IMR-90 (cell line): ENCODE measurements at regions not wholly inside any gene's neighbourhood (a gene's known extent, or its start where the extent isn't known, plus 50 kb on each side); places are given as distances from the start of the nearest gene placed in this dataset.

Experiments
- ATAC-seq: fragments of 200-7000 bp; cut with Tn5 transposase; 2 replicates; pipeline ENCODE4 v1.9.1; 2020; ENCODE audit warnings: low read depth, mild to moderate bottlenecking, moderate library complexity
- BruUV-seq: library from RNA; stranded (reverse); fragments of 400-500 nt; replicated peaks from 2 replicates; lab custom pipeline; 2021; lab: Mats Ljungman, UMichigan
- CTCF ChIA-PET: fragments of 300-600 bp; formaldehyde crosslinking; extraction: SDS; loops from one replicate; lab custom pipeline; 2021; ENCODE audit warnings: antibody characterized with exemption; lab: Yijun Ruan, JAX
- POLR2A ChIA-PET: fragments of 300-600 bp; sonication (Branson Sonifier 250); formaldehyde crosslinking; loops from one replicate; lab custom pipeline; 2022; ENCODE audit warnings: antibody characterized with exemption; ENCODE audit not compliant: unreplicated experiment; lab: Charles Lee
- DNase-seq: peaks from one replicate; pipeline ENCODE4 v3.0.0; 2013
- H2AFZ ChIP-seq: replicated peaks from 2 replicates; pipeline ENCODE3; 2013; ENCODE audit warnings: low read length, mild to moderate bottlenecking; ENCODE audit not compliant: poor library complexity
- H2AK5ac ChIP-seq: 2 replicates; pipeline ENCODE4 v1.6.1; 2013; ENCODE audit warnings: low read depth, low read length, inconsistent platforms
- H2AK9ac ChIP-seq: replicated peaks from 2 replicates; pipeline ENCODE3; 2013; ENCODE audit warnings: mild to moderate bottlenecking, low read depth, low read length, moderate library complexity; ENCODE audit not compliant: poor library complexity
- H2BK120ac ChIP-seq: 2 replicates; pipeline ENCODE4 v1.6.1; 2013; ENCODE audit warnings: low read depth, low read length, inconsistent platforms
- H2BK15ac ChIP-seq: 3 replicates; pipeline ENCODE4 v1.6.1; 2013; ENCODE audit warnings: low read depth, low read length, inconsistent platforms
- H2BK20ac ChIP-seq: 2 replicates; pipeline ENCODE4 v1.6.1; 2013; ENCODE audit warnings: low read depth, mild to moderate bottlenecking, inconsistent platforms, low read length, moderate library complexity
- H2BK5ac ChIP-seq: 2 replicates; pipeline ENCODE4 v1.6.1; 2013; ENCODE audit warnings: mild to moderate bottlenecking, low read depth, low read length, inconsistent platforms; ENCODE audit not compliant: poor library complexity, severe bottlenecking
- H3K14ac ChIP-seq: replicated peaks from 2 replicates; pipeline ENCODE4 v1.6.1; 2013; ENCODE audit warnings: low read depth, low read length, inconsistent platforms
- H3K18ac ChIP-seq: 2 replicates; pipeline ENCODE4 v1.6.1; 2013; ENCODE audit warnings: low read depth, low read length, control low read depth
- H3K23ac ChIP-seq: 2 replicates; pipeline ENCODE4 v1.6.1; 2013; ENCODE audit warnings: low read depth, low read length, inconsistent platforms
- H3K27ac ChIP-seq: 2 replicates; pipeline ENCODE4 v1.5.1; 2013; ENCODE audit warnings: mild to moderate bottlenecking, control low read depth, low read length; ENCODE audit not compliant: insufficient read depth
- H3K27me3 ChIP-seq: 2 replicates; pipeline ENCODE4 v1.6.1; 2013; ENCODE audit warnings: low read length; ENCODE audit not compliant: control insufficient read depth, insufficient read depth
- H3K36me3 ChIP-seq: 2 replicates; pipeline ENCODE4 v1.6.1; 2013; ENCODE audit warnings: low read length, mixed read lengths; ENCODE audit not compliant: control insufficient read depth, insufficient read depth
- H3K4ac ChIP-seq: 2 replicates; pipeline ENCODE4 v1.6.1; 2013; ENCODE audit warnings: low read depth, low read length, inconsistent platforms
- H3K4me1 ChIP-seq: 2 replicates; pipeline ENCODE4 v1.6.1; 2013; ENCODE audit warnings: low read length, mixed read lengths; ENCODE audit not compliant: control insufficient read depth, insufficient read depth
- H3K4me2 ChIP-seq: 2 replicates; pipeline ENCODE4 v1.6.1; 2013; ENCODE audit warnings: low read depth, mild to moderate bottlenecking, control low read depth, low read length, moderate library complexity
- H3K4me3 ChIP-seq: 2 replicates; pipeline ENCODE4 v1.5.1; 2013; ENCODE audit warnings: low read depth, mild to moderate bottlenecking, control low read depth, low read length, moderate library complexity; ENCODE audit not compliant: insufficient read depth
- H3K56ac ChIP-seq: 2 replicates; pipeline ENCODE4 v1.6.1; 2013; ENCODE audit warnings: low read length, inconsistent platforms; ENCODE audit not compliant: insufficient read depth; ENCODE audit errors: extremely low read depth
- H3K79me1 ChIP-seq, 2 experiments: 2 replicates each; pipeline ENCODE4 v1.6.1; 2013; ENCODE audit warnings: low read length in 2 of 2, inconsistent platforms in 1 of 2, low read depth in 1 of 2
- H3K9ac ChIP-seq: 2 replicates; pipeline ENCODE4 v1.6.1; 2013; ENCODE audit warnings: low read depth, low read length, control low read depth
- H3K9me1 ChIP-seq: 2 replicates; pipeline ENCODE4 v1.6.1; 2013; ENCODE audit warnings: low read length, inconsistent platforms; ENCODE audit not compliant: insufficient read depth
- H3K9me3 ChIP-seq: 2 replicates; pipeline ENCODE4 v1.6.1; 2013; ENCODE audit warnings: low read length; ENCODE audit not compliant: control insufficient read depth, insufficient read depth
- H4K20me1 ChIP-seq: 2 replicates; pipeline ENCODE4 v1.6.1; 2013; ENCODE audit warnings: low read length, inconsistent platforms; ENCODE audit not compliant: insufficient read depth
- H4K5ac ChIP-seq: 2 replicates; pipeline ENCODE4 v1.6.1; 2013; ENCODE audit warnings: mild to moderate bottlenecking, low read depth, low read length, control low read depth
- H4K8ac ChIP-seq, 2 experiments: 2 replicates each; pipeline ENCODE4 v1.6.1; 2013; ENCODE audit warnings: low read depth in 2 of 2, low read length in 2 of 2, control low read depth in 1 of 2, inconsistent platforms in 1 of 2
- H4K91ac ChIP-seq: 2 replicates; pipeline ENCODE4 v1.6.1; 2013; ENCODE audit warnings: low read depth, low read length, inconsistent platforms; ENCODE audit not compliant: insufficient read depth
- CHD1 ChIP-seq: IDR thresholded peaks from 2 replicates; pipeline ENCODE4 v1.6.1; 2012; ENCODE audit warnings: low read depth, low read length, improper control_type of control experiment
- CTCF ChIP-seq: conservative IDR thresholded peaks from 2 replicates; pipeline ENCODE4 v1.5.1; 2012; ENCODE audit warnings: mild to moderate bottlenecking, low read depth, low read length, improper control_type of control experiment
- ELK1 ChIP-seq: fragments of 150-350 bp; IDR thresholded peaks from 2 replicates; pipeline ENCODE4 v1.6.1; 2016; ENCODE audit warnings: low read depth, mild to moderate bottlenecking, low read length, moderate library complexity, borderline replicate concordance
- FOS ChIP-seq: fragments of 150-350 bp; IDR thresholded peaks from 2 replicates; pipeline ENCODE4 v1.6.1; 2016; ENCODE audit warnings: low read depth, low read length
- MAZ ChIP-seq: IDR thresholded peaks from 2 replicates; pipeline ENCODE4 v1.6.1; 2012; ENCODE audit warnings: low read depth, mild to moderate bottlenecking, low read length, improper control_type of control experiment, moderate library complexity, borderline replicate concordance
- MXI1 ChIP-seq: IDR thresholded peaks from 2 replicates; pipeline ENCODE4 v1.6.1; 2012; ENCODE audit warnings: low read depth, mild to moderate bottlenecking, low read length, moderate library complexity, borderline replicate concordance
- RAD21 ChIP-seq: IDR thresholded peaks from 2 replicates; pipeline ENCODE4 v1.6.1; 2012; ENCODE audit warnings: low read length, improper control_type of control experiment
- RCOR1 ChIP-seq: IDR thresholded peaks from 2 replicates; pipeline ENCODE4 v1.6.1; 2012; ENCODE audit warnings: mild to moderate bottlenecking, low read length, improper control_type of control experiment; ENCODE audit not compliant: insufficient replicate concordance
- SMC3 ChIP-seq: fragments of 150-350 bp; IDR thresholded peaks from 2 replicates; pipeline ENCODE4 v1.6.1; 2016; ENCODE audit warnings: low read depth, mild to moderate bottlenecking, antibody characterized with exemption, low read length, moderate library complexity
- USF2 ChIP-seq: fragments of 150-350 bp; IDR thresholded peaks from 2 replicates; pipeline ENCODE4 v1.6.1; 2017; ENCODE audit warnings: mild to moderate bottlenecking, antibody characterized with exemption, low read length, low read depth
- WGBS, 2 experiments: methylation state at CpG; one replicate each; pipeline versions ENCODE4 v1.1.5 to v1.1.7; 2013; ENCODE audit warnings: missing lambda C conversion rate in 2 of 2; ENCODE audit not compliant: insufficient read length in 1 of 2; ENCODE audit errors: extremely low coverage in 2 of 2; 5-methylcytosine and 5-hydroxymethylcytosine counted together
- dilution Hi-C: fragments of 300-500 bp; cut with HindIII; formaldehyde crosslinking; loops from one replicate; pipeline ENCODE4 v1.14.3; 2018; ENCODE audit warnings: low sequenced_read_pairs; ENCODE audit not compliant: unreplicated experiment
- in situ Hi-C: fragments of 300-500 bp; cut with MboI; formaldehyde crosslinking; loops from 3 replicates; pipeline ENCODE4 v1.14.3; 2019; ENCODE audit warnings: low sequenced_read_pairs, inconsistent platforms, mixed read lengths
- intact Hi-C: fragments of 100-400 bp; cut with micrococcal nuclease; formaldehyde crosslinking; loops from 2 replicates; pipeline ENCODE4 v1.10.0; 2022

- Histone ChIP-seq H3K23ac (no peak overlapping the region), H2AK5ac (no peak overlapping the region), H2BK120ac (no peak overlapping the region), H4K5ac (no peak overlapping the region), H3K4me1 (no peaks in the 10 kb centered on the region), H3K27ac (no peak overlapping the region), H3K4me3 (no peak overlapping the region), H4K20me1 (no peaks in the 10 kb centered on the region), H3K18ac (no peak overlapping the region), H4K8ac (no peak overlapping the region), H3K27me3 (no peaks in the 10 kb centered on the region; the same call in 1 of the 2 replicates), H3K9me3 (peaks cover 9% of the 10 kb centered on the region), H3K9me1 (no peaks in the 10 kb centered on the region), H2BK20ac (no peak overlapping the region), H2AFZ (no peak overlapping the region), H2BK5ac (no peak overlapping the region), H2BK15ac (no peak overlapping the region), H3K9ac (no peak overlapping the region), H2AK9ac (no peak overlapping the region), H3K79me1 (no peaks in the 10 kb centered on the region), H3K14ac (no peak overlapping the region), H4K91ac (no peak overlapping the region), H3K36me3 (no peaks in the 10 kb centered on the region), H3K4ac (no peak overlapping the region), H3K56ac (no peak overlapping the region), H3K4me2 (no peak overlapping the region)
- dilution Hi-C loops (no loop called here), in situ Hi-C loops (no loop called here), intact Hi-C loops (no loop called here)
- no CpG with 5 or more reads among the region's 1 CpG for whole genome bisulfite sequencing, 2 experiments
- CTCF ChIA-PET, result no interaction called here
- DNase-seq (no peak), ATAC-seq (no peak)
- POLR2A ChIA-PET, result no interaction called here
- no peak for TF ChIP-seq FOS
- no peak for TF ChIP-seq RAD21
- TF ChIP-seq ELK1, result no peak
- no peak for TF ChIP-seq CHD1
- no peak for TF ChIP-seq SMC3
- no peak for TF ChIP-seq MAZ
- TF ChIP-seq USF2, result no peak
- TF ChIP-seq CTCF, result no peak
- no peak for TF ChIP-seq RCOR1
- TF ChIP-seq MXI1, result no peak
- BruUV-seq, result no TSS peak
Measured at GRCh38 chr1:29725262-29725661, 488.9 kb downstream of the PTPRU start.
